22Rv1 (cell line): ENCODE measurements at regions not wholly inside any gene's neighbourhood (a gene's known extent, or its start where the extent isn't known, plus 50 kb on each side); places are given as distances from the start of the nearest gene placed in this dataset.

Source experiments
- ZFX ChIP-seq: fragments of 450-650 bp; IDR thresholded peaks from 2 replicates; pipeline ENCODE4 v1.6.1; 2017; ENCODE audit warnings: antibody characterized with exemption, borderline replicate concordance
- TF ChIP-seq, protein P1 (sequence below): fragments of 450-650 bp; IDR thresholded peaks from 2 replicates; pipeline ENCODE4 v1.5.1; 2017; ENCODE audit warnings: mild to moderate bottlenecking

DNA sequence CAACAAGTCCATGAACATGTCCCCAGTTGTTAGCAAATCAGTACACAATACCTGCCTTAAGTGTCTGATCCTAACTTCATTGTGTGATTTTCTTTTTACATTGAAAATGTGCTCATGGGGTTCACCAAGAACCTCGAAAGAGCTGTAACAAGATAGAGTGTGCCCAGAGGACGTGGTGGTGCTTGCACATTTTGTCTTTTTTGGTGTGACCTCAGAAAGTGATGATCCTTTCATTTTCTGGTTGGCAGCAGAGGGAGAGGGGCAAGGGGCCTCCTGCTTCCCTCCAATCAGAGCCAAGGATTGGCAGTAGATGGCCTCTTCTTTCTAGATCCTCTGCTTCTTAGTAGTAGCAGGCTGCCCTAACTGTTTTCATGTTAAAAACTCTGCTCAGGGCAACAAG lies 176.4 kb downstream of the OPA1 start:
- TF ChIP-seq, protein P1, sequence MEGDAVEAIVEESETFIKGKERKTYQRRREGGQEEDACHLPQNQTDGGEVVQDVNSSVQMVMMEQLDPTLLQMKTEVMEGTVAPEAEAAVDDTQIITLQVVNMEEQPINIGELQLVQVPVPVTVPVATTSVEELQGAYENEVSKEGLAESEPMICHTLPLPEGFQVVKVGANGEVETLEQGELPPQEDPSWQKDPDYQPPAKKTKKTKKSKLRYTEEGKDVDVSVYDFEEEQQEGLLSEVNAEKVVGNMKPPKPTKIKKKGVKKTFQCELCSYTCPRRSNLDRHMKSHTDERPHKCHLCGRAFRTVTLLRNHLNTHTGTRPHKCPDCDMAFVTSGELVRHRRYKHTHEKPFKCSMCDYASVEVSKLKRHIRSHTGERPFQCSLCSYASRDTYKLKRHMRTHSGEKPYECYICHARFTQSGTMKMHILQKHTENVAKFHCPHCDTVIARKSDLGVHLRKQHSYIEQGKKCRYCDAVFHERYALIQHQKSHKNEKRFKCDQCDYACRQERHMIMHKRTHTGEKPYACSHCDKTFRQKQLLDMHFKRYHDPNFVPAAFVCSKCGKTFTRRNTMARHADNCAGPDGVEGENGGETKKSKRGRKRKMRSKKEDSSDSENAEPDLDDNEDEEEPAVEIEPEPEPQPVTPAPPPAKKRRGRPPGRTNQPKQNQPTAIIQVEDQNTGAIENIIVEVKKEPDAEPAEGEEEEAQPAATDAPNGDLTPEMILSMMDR: no peak
- no peak for TF ChIP-seq ZFX
